ENCODE measurements at regions not wholly inside any gene's neighbourhood (a gene's known extent, or its start where the extent isn't known, plus 50 kb on each side); places are given as distances from the start of the nearest gene placed in this dataset.

GRCh38 chr7:52030722-52031121 lies 714.1 kb upstream of the COBL start:
- TF ChIP-seq ZBTB7A (IDR thresholded peaks at IDR 0.05; ENCODE audit: low read depth), result no peak
- TF ChIP-seq TCF12 (IDR thresholded peaks at IDR 0.05; ENCODE audit: low read depth), result no peak
- TF ChIP-seq FOXM1 (IDR thresholded peaks at IDR 0.05; ENCODE audit: borderline replicate concordance, low read depth), result no peak
- TF ChIP-seq TAF1 (IDR thresholded peaks at IDR 0.05; ENCODE audit: low read depth), result no peak
- TF ChIP-seq CREB1 (IDR thresholded peaks at IDR 0.05; ENCODE audit: low read depth), result no peak
- TF ChIP-seq TEAD4 (IDR thresholded peaks at IDR 0.05), result no peak
- TF ChIP-seq YY1 (IDR thresholded peaks at IDR 0.05; ENCODE audit: low read depth), result no peak
- no peak for TF ChIP-seq RAD21 (IDR thresholded peaks at IDR 0.05; ENCODE audit: low read depth)
- TF ChIP-seq REST (IDR thresholded peaks at IDR 0.05; ENCODE audit: low read depth), result no peak
- TF ChIP-seq MAX (IDR thresholded peaks at IDR 0.05), result no peak
- TF ChIP-seq CEBPB (IDR thresholded peaks at IDR 0.05), result no peak

Data from Ishikawa (cell line).